ENCODE measurements at regions not wholly inside any gene's neighbourhood (a gene's known extent, or its start where the extent isn't known, plus 50 kb on each side); places are given as distances from the start of the nearest gene placed in this dataset.

- DNase-seq (ENCODE audit: low read depth in 3 of 3) = no peak
Observed at GRCh38 chr9:99326917-99327189, 104.8 kb downstream of the SEC61B start.

- no peak for DNase-seq (ENCODE audit: low read depth in 3 of 3)
Observed at GRCh38 chr9:99327667-99328066, 105.6 kb downstream of the SEC61B start.

- DNase-seq (ENCODE audit: low read depth in 3 of 3) = no peak
Observed at GRCh38 chr9:99335280-99335679, 113.2 kb downstream of the SEC61B start.

- no peak for DNase-seq (ENCODE audit: low read depth in 3 of 3)
Observed at GRCh38 chr9:99336005-99336404, 113.9 kb downstream of the SEC61B start.

- no peak for DNase-seq (ENCODE audit: low read depth in 3 of 3)
Observed at GRCh38 chr9:99336531-99336930, 114.4 kb downstream of the SEC61B start.

GRCh38 chr9:99340281-99340680 lies 118.2 kb downstream of the SEC61B start:
- DNase-seq (ENCODE audit: low read depth in 3 of 3) = no peak

GRCh38 chr9:99341686-99342085 lies 119.6 kb downstream of the SEC61B start:
- no peak for DNase-seq (ENCODE audit: low read depth in 3 of 3)

GRCh38 chr9:99345451-99345850 lies 123.4 kb downstream of the SEC61B start:
- no peak for DNase-seq (ENCODE audit: low read depth in 3 of 3)

GRCh38 chr9:99345942-99346341 lies 123.9 kb downstream of the SEC61B start:
- DNase-seq (ENCODE audit: low read depth in 3 of 3) = no peak

- DNase-seq (ENCODE audit: low read depth in 3 of 3) = no peak
Observed at GRCh38 chr9:99347568-99347967, 125.5 kb downstream of the SEC61B start.

- DNase-seq (ENCODE audit: low read depth in 3 of 3) = no peak
Observed at GRCh38 chr9:99348289-99348688, 126.2 kb downstream of the SEC61B start.

- no peak for DNase-seq (ENCODE audit: low read depth in 3 of 3)
Observed at GRCh38 chr9:99349870-99350269, 127.8 kb downstream of the SEC61B start.

- DNase-seq (ENCODE audit: low read depth in 3 of 3) = no peak
Observed at GRCh38 chr9:99350461-99350860, 128.4 kb downstream of the SEC61B start.

GRCh38 chr9:99351647-99352046 lies 129.6 kb downstream of the SEC61B start:
- no peak for DNase-seq (ENCODE audit: low read depth in 3 of 3)

GRCh38 chr9:99352826-99353225 lies 130.7 kb downstream of the SEC61B start:
- no peak for DNase-seq (ENCODE audit: low read depth in 3 of 3)

- DNase-seq (ENCODE audit: low read depth in 3 of 3) = no peak
Observed at GRCh38 chr9:99353408-99353807, 131.3 kb downstream of the SEC61B start.

- no peak for DNase-seq (ENCODE audit: low read depth in 3 of 3)
Observed at GRCh38 chr9:99354104-99354503, 132.0 kb downstream of the SEC61B start.

- DNase-seq (ENCODE audit: low read depth in 3 of 3) = no peak
Observed at GRCh38 chr9:99356512-99356971, 134.5 kb downstream of the SEC61B start.

- DNase-seq (ENCODE audit: low read depth in 3 of 3) = no peak
Observed at GRCh38 chr9:99357575-99357974, 135.5 kb downstream of the SEC61B start.

GRCh38 chr9:99358668-99359067 lies 136.6 kb downstream of the SEC61B start:
- DNase-seq (ENCODE audit: low read depth in 3 of 3) = no peak

GRCh38 chr9:99359336-99359735 lies 137.3 kb downstream of the SEC61B start:
- no peak for DNase-seq (ENCODE audit: low read depth in 3 of 3)

- no peak for DNase-seq (ENCODE audit: low read depth in 3 of 3)
Observed at GRCh38 chr9:99360026-99360425, 137.9 kb downstream of the SEC61B start.

GRCh38 chr9:99361817-99362216 lies 139.7 kb downstream of the SEC61B start:
- no peak for DNase-seq (ENCODE audit: low read depth in 3 of 3)

- DNase-seq (ENCODE audit: low read depth in 3 of 3) = no peak
Observed at GRCh38 chr9:99362321-99362720, 140.2 kb downstream of the SEC61B start.

- DNase-seq (ENCODE audit: low read depth in 3 of 3) = no peak
Observed at GRCh38 chr9:99363509-99363908, 141.4 kb downstream of the SEC61B start.
